Natural killer cell (primary cell): ENCODE measurements at regions not wholly inside any gene's neighbourhood (a gene's known extent, or its start where the extent isn't known, plus 50 kb on each side); places are given as distances from the start of the nearest gene placed in this dataset.
A peak's percentile ranks its signal among the peaks of the same experiment; 100 is the strongest.

ENCODE experiments used
- ATAC-seq, 3 donors: fragments of 150-1000 bp in 2 of 3; fragments of 200-7000 bp in 1 of 3; cut with Tn5 transposase; 1 replicate in 1 of 3; 2 replicates in 2 of 3; pipeline ENCODE4 v1.10.0; 2021; ENCODE audit warnings: mild to moderate bottlenecking in 2 of 3, moderate library complexity in 2 of 3
- DNase-seq, 2 donors: peaks; one replicate each; pipeline versions ENCODE4 v3.0.0 to v3.0.0-alpha.2; 2013 to 2021; ENCODE audit warnings: mixed read lengths in 1 of 2
- H3K27ac ChIP-seq: one replicate; pipeline ENCODE4 v1.5.1; 2013; ENCODE audit warnings: mild to moderate bottlenecking, low read length
- H3K27me3 ChIP-seq: one replicate; pipeline ENCODE4 v1.6.1; 2013; ENCODE audit warnings: low read length; ENCODE audit not compliant: control insufficient read depth, insufficient read depth
- H3K36me3 ChIP-seq: one replicate; pipeline ENCODE4 v1.6.1; 2013; ENCODE audit warnings: low read length; ENCODE audit not compliant: control insufficient read depth, insufficient read depth
- H3K4me1 ChIP-seq: one replicate; pipeline ENCODE4 v1.6.1; 2013; ENCODE audit warnings: low read length; ENCODE audit not compliant: control insufficient read depth, insufficient read depth
- H3K4me3 ChIP-seq: one replicate; pipeline ENCODE4 v1.5.1; 2013; ENCODE audit warnings: low read length
- H3K9me3 ChIP-seq: one replicate; pipeline ENCODE4 v1.6.1; 2013; ENCODE audit warnings: low read length; ENCODE audit not compliant: control insufficient read depth, insufficient read depth
- H3K27ac Mint-ChIP-seq, 2 donors: one replicate each; pipeline ENCODE4 v1.8.0; 2022; ENCODE audit warnings: mild to moderate bottlenecking in 2 of 2, mixed read lengths in 2 of 2, moderate library complexity in 1 of 2
- H3K27me3 Mint-ChIP-seq, 2 donors: one replicate each; pipeline ENCODE4 v1.8.0; 2022; ENCODE audit warnings: low read depth in 2 of 2, mixed read lengths in 2 of 2
- H3K36me3 Mint-ChIP-seq: one replicate; pipeline ENCODE4 v1.8.0; 2022; ENCODE audit warnings: mixed read lengths
- H3K4me1 Mint-ChIP-seq, 2 donors: one replicate each; pipeline ENCODE4 v1.8.0; 2022; ENCODE audit warnings: mixed read lengths in 2 of 2
- H3K4me3 Mint-ChIP-seq: one replicate; pipeline ENCODE4 v1.8.0; 2022; ENCODE audit warnings: mild to moderate bottlenecking, moderate library complexity, mixed read lengths
- H3K9me3 Mint-ChIP-seq, 2 donors: one replicate each; pipeline ENCODE4 v1.8.0; 2022; ENCODE audit warnings: mixed read lengths in 2 of 2
- WGBS: methylation state at CpG from one replicate; pipeline ENCODE4 v1.1.7; 2013; ENCODE audit warnings: missing lambda C conversion rate; ENCODE audit not compliant: insufficient coverage; 5-methylcytosine and 5-hydroxymethylcytosine counted together
- intact Hi-C: fragments of 100-400 bp; cut with micrococcal nuclease; formaldehyde crosslinking; loops from one replicate; pipeline ENCODE4 v1.14.2; 2022
- TF ChIP-seq, protein P1 (sequence below): fragments of 200-600 bp; IDR thresholded peaks from one replicate; pipeline ENCODE4 v1.8.0; 2022; ENCODE audit warnings: antibody characterized with exemption

DNA sequence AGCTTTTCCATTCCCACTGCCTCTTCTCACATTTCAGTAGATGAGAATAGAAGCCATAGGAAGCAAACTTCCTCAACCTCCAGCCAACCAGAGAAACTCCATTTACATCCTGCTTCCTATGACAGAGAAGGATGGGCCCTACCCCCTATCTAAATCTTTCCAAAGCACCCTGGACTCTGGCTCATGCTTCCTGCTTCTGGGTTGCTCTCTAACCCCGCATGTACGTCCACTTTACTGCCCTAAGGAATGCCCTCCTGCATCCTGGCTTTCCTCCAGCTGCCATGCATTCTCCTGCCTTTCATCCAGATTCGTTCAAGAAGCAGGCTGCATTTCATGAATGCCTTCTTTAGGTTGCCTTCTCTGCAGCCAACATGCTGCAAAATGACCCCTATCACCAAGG is 91.9 kb downstream of the FAM217A start:
- Histone ChIP-seq H3K27me3 (no peaks in the 10 kb centered on the region), H3K4me1 (peaks cover 4% of the 10 kb centered on the region), H3K4me3 (no peak overlapping the region), H3K9me3 (no peaks in the 10 kb centered on the region), H3K36me3 (no peaks in the 10 kb centered on the region), H3K27ac (no peak overlapping the region)
- no peaks in the 10 kb centered on the region for H3K36me3 Mint-ChIP-seq
- DNase-seq: no peak
- peaks cover 6 to 31% of the 10 kb centered on the region in 2 donors for H3K4me1 Mint-ChIP-seq
- no peak for ATAC-seq
- no peaks in the 10 kb centered on the region for H3K9me3 Mint-ChIP-seq
- no peaks in the 10 kb centered on the region for H3K27me3 Mint-ChIP-seq
- H3K4me3 Mint-ChIP-seq: no peak overlapping the region
- intact Hi-C loops: no loop called here
- 93% methylated on average over 3 of the region's 3 CpGs for WGBS
- H3K27ac Mint-ChIP-seq: peak overlapping the region in 1 of 2 donors; percentile 2
- TF ChIP-seq, protein P1, sequence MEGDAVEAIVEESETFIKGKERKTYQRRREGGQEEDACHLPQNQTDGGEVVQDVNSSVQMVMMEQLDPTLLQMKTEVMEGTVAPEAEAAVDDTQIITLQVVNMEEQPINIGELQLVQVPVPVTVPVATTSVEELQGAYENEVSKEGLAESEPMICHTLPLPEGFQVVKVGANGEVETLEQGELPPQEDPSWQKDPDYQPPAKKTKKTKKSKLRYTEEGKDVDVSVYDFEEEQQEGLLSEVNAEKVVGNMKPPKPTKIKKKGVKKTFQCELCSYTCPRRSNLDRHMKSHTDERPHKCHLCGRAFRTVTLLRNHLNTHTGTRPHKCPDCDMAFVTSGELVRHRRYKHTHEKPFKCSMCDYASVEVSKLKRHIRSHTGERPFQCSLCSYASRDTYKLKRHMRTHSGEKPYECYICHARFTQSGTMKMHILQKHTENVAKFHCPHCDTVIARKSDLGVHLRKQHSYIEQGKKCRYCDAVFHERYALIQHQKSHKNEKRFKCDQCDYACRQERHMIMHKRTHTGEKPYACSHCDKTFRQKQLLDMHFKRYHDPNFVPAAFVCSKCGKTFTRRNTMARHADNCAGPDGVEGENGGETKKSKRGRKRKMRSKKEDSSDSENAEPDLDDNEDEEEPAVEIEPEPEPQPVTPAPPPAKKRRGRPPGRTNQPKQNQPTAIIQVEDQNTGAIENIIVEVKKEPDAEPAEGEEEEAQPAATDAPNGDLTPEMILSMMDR: no peak

DNA sequence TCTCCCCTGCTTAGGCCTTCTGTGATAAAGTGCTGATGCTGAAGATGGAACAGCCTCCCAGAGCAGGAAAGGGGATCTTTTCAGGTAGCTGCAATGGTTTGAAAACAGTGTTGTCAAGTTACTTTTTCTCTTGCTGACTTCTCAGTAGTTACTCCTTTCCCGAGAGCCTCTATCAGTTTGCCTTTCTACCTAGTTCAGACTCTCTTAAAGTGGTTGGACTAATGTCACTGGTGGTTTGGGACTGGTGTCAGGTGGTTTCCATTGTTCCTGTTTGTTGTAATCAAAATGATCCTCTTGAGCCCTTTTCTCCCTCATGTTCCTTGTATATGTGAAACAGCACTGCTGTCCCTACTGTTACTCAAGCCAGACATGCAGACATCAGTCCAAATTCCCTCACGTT is 91.4 kb downstream of the FAM217A start:
- intact Hi-C loops: no loop called here
- no peaks in the 10 kb centered on the region for H3K9me3 ChIP-seq
- ATAC-seq (no peak), DNase-seq (no peak)
- H3K9me3 Mint-ChIP-seq: no peaks in the 10 kb centered on the region
- H3K27me3 Mint-ChIP-seq: no peaks in the 10 kb centered on the region
- H3K27ac ChIP-seq: no peak overlapping the region
- peaks cover 4% of the 10 kb centered on the region for H3K4me1 ChIP-seq
- no peaks in the 10 kb centered on the region for H3K36me3 Mint-ChIP-seq
- 92% methylated on average over 2 of the region's 2 CpGs for WGBS
- TF ChIP-seq, protein P1: no peak
- no peak overlapping the region for H3K4me3 ChIP-seq
- peaks cover 6 to 31% of the 10 kb centered on the region in 2 donors for H3K4me1 Mint-ChIP-seq
- H3K36me3 ChIP-seq: no peaks in the 10 kb centered on the region
- H3K27me3 ChIP-seq: no peaks in the 10 kb centered on the region
- H3K27ac Mint-ChIP-seq: peak overlapping the region in 1 of 2 donors; percentile 2
- H3K4me3 Mint-ChIP-seq: no peak overlapping the region

DNA sequence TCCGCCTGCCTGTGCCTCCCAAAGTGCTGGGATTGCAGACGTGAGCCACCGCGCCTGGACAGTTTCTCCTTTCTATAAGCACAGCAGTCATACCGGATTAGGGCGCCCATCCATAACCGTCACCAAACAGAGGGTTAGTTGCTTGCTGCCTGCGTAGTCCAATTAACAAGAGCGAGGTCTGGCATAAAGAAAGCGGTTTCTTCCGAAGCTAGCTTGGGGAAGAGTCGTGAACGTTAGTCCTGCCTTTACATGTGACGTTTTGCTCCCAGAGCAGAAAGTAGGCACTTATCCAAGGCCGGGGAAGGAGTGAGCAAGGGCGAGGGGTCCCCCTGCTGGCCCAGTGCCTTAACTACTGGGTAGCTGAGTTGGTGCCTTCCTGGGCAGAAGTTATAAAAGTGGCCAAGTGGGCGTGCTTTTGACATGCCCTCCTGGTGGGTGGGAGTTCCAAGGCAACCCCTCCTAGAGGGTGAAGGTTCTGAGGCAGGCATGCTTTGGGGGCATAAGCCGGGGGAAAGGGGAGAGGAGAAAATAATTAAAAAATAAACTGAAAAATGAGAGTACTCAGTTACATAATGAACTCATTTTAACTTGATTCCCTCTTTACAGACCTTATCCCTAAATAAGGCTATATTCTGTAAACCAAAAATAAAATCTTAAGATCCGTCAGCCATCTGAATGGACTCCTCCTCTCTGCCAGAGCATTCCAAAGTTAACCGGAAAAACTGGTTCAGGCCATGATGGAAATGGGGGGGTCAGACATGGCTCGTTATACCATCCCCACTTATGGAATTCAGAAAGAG is 88.0 kb downstream of the FAM217A start:
- Histone ChIP-seq H3K9me3 (no peaks in the 10 kb centered on the region), H3K4me3 (no peak overlapping the region), H3K27ac (no peak overlapping the region), H3K36me3 (no peaks in the 10 kb centered on the region), H3K4me1 (peaks cover 4% of the 10 kb centered on the region), H3K27me3 (no peaks in the 10 kb centered on the region)
- H3K27me3 Mint-ChIP-seq: no peaks in the 10 kb centered on the region
- H3K36me3 Mint-ChIP-seq: no peaks in the 10 kb centered on the region
- no peak overlapping the region for H3K27ac Mint-ChIP-seq
- peak; percentile 87 to 98 (median 96) for ATAC-seq
- intact Hi-C loops: loop anchor here (1.0 kb wide), 2 partner anchors 248 to 712 kb away; no protein-coding TSS in a partner anchor
- H3K4me3 Mint-ChIP-seq: no peak overlapping the region
- DNase-seq: peak; percentile 62 to 79
- H3K9me3 Mint-ChIP-seq: no peaks in the 10 kb centered on the region
- H3K4me1 Mint-ChIP-seq: peaks cover 6 to 31% of the 10 kb centered on the region in 2 donors
- WGBS: 46% methylated on average over 20 of the region's 21 CpGs
- TF ChIP-seq, protein P1: peak; percentile 75
